ENCODE measurements at regions not wholly inside any gene's neighbourhood (a gene's known extent, or its start where the extent isn't known, plus 50 kb on each side); places are given as distances from the start of the nearest gene placed in this dataset.

DNA sequence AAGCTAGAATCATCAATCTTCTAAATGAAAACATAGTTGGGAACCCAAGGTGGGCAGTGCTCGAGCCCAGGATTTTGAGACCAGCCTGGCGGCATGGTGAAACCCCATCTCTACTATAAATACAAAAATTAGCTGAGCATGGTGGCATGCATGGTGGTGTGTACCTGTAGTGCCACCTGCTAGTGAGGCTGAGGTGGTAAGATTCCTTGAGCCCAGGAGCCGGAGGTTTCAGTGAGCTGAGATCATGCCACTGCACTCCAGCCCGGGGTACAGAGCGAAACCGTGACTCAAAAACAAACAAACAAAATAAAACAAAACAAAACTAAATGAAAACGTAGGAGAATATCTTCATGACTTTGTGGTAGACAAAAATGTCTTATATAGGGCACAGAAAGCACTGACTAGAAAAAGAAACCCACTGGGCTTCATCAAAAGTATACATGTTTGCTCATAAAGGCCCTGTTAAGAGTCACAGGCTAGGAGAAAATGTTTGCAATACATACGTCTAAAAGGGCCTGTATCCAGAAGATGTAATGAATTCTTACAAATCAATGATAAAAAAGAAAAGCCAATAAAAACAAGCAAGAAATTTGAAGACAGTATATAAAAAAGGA is 353.6 kb downstream of the FGF9 start:
- TF ChIP-seq, protein P1, sequence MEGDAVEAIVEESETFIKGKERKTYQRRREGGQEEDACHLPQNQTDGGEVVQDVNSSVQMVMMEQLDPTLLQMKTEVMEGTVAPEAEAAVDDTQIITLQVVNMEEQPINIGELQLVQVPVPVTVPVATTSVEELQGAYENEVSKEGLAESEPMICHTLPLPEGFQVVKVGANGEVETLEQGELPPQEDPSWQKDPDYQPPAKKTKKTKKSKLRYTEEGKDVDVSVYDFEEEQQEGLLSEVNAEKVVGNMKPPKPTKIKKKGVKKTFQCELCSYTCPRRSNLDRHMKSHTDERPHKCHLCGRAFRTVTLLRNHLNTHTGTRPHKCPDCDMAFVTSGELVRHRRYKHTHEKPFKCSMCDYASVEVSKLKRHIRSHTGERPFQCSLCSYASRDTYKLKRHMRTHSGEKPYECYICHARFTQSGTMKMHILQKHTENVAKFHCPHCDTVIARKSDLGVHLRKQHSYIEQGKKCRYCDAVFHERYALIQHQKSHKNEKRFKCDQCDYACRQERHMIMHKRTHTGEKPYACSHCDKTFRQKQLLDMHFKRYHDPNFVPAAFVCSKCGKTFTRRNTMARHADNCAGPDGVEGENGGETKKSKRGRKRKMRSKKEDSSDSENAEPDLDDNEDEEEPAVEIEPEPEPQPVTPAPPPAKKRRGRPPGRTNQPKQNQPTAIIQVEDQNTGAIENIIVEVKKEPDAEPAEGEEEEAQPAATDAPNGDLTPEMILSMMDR (conservative IDR thresholded peaks at IDR 0.05; ENCODE audit: low read depth, low read length), result no peak
- no peak for TF ChIP-seq EZH2phosphoT487 (IDR thresholded peaks at IDR 0.05; ENCODE audit: borderline replicate concordance, low read length)
